ENCODE measurements at regions not wholly inside any gene's neighbourhood (a gene's known extent, or its start where the extent isn't known, plus 50 kb on each side); places are given as distances from the start of the nearest gene placed in this dataset.

- no peak for TF ChIP-seq EP300 (IDR thresholded peaks at IDR 0.05; ENCODE audit: borderline replicate concordance)
- TF ChIP-seq EGR1 (IDR thresholded peaks at IDR 0.05) = no peak
- no peak for TF ChIP-seq TCF12 (IDR thresholded peaks at IDR 0.05; ENCODE audit: low read depth)
- no peak for TF ChIP-seq USF1 (IDR thresholded peaks at IDR 0.05)
- no peak for TF ChIP-seq TAF1 (IDR thresholded peaks at IDR 0.05; ENCODE audit: low read depth)
- TF ChIP-seq TEAD4 (IDR thresholded peaks at IDR 0.05) = no peak
Observed at GRCh38 chr7:20494566-20494965, 120.9 kb upstream of the ABCB5 start.

- no peak for TF ChIP-seq CEBPB (IDR thresholded peaks at IDR 0.05)
Observed at GRCh38 chr7:20503278-20503950, 112.1 kb upstream of the ABCB5 start.

- TF ChIP-seq TAF1 (IDR thresholded peaks at IDR 0.05; ENCODE audit: low read depth) = no peak
Observed at GRCh38 chr7:20504060-20504459, 111.4 kb upstream of the ABCB5 start.

GRCh38 chr7:20506175-20506574, 109.3 kb upstream of the ABCB5 start:
- TF ChIP-seq REST (IDR thresholded peaks at IDR 0.05; ENCODE audit: low read depth) (no peak), RAD21 (IDR thresholded peaks at IDR 0.05; ENCODE audit: low read depth) (no peak), FOXM1 (IDR thresholded peaks at IDR 0.05; ENCODE audit: borderline replicate concordance, low read depth) (no peak), EP300 (IDR thresholded peaks at IDR 0.05; ENCODE audit: borderline replicate concordance) (no peak), NFIC (IDR thresholded peaks at IDR 0.05) (no peak), USF1 (IDR thresholded peaks at IDR 0.05) (no peak), TAF1 (IDR thresholded peaks at IDR 0.05; ENCODE audit: low read depth) (no peak)

- TF ChIP-seq FOXM1 (IDR thresholded peaks at IDR 0.05; ENCODE audit: borderline replicate concordance, low read depth) (no peak), EP300 (IDR thresholded peaks at IDR 0.05; ENCODE audit: borderline replicate concordance) (no peak), TAF1 (IDR thresholded peaks at IDR 0.05; ENCODE audit: low read depth) (no peak), YY1 (IDR thresholded peaks at IDR 0.05; ENCODE audit: low read depth) (no peak), EGR1 (IDR thresholded peaks at IDR 0.05) (no peak), REST (IDR thresholded peaks at IDR 0.05; ENCODE audit: low read depth) (no peak)
Observed at GRCh38 chr7:20507157-20507556, 108.3 kb upstream of the ABCB5 start.

- TF ChIP-seq RAD21 (IDR thresholded peaks at IDR 0.05; ENCODE audit: low read depth) (peak; percentile 63), USF1 (IDR thresholded peaks at IDR 0.05) (no peak)
Observed at GRCh38 chr7:20508109-20508508, 107.4 kb upstream of the ABCB5 start.

- TF ChIP-seq CREB1 (IDR thresholded peaks at IDR 0.05; ENCODE audit: low read depth) (no peak), TCF12 (IDR thresholded peaks at IDR 0.05; ENCODE audit: low read depth) (no peak), RAD21 (IDR thresholded peaks at IDR 0.05; ENCODE audit: low read depth) (no peak), FOXM1 (IDR thresholded peaks at IDR 0.05; ENCODE audit: borderline replicate concordance, low read depth) (no peak), EP300 (IDR thresholded peaks at IDR 0.05; ENCODE audit: borderline replicate concordance) (no peak), ZBTB7A (IDR thresholded peaks at IDR 0.05; ENCODE audit: low read depth) (no peak), USF1 (IDR thresholded peaks at IDR 0.05) (no peak), CEBPB (IDR thresholded peaks at IDR 0.05) (no peak), YY1 (IDR thresholded peaks at IDR 0.05; ENCODE audit: low read depth) (no peak), TAF1 (IDR thresholded peaks at IDR 0.05; ENCODE audit: low read depth) (no peak), REST (IDR thresholded peaks at IDR 0.05; ENCODE audit: low read depth) (no peak), MAX (IDR thresholded peaks at IDR 0.05) (no peak), EGR1 (IDR thresholded peaks at IDR 0.05) (no peak), NFIC (IDR thresholded peaks at IDR 0.05) (no peak), TEAD4 (IDR thresholded peaks at IDR 0.05) (no peak)
Observed at GRCh38 chr7:20509892-20510572, 105.4 kb upstream of the ABCB5 start.

Data from Ishikawa (cell line).